ENCODE measurements at regions not wholly inside any gene's neighbourhood (a gene's known extent, or its start where the extent isn't known, plus 50 kb on each side); places are given as distances from the start of the nearest gene placed in this dataset.
"Not testable (repeated sequence)": the region's sequence is repeated elsewhere in the genome, so short reads cannot be mapped to it uniquely, and the experiment has no call there.

DNA sequence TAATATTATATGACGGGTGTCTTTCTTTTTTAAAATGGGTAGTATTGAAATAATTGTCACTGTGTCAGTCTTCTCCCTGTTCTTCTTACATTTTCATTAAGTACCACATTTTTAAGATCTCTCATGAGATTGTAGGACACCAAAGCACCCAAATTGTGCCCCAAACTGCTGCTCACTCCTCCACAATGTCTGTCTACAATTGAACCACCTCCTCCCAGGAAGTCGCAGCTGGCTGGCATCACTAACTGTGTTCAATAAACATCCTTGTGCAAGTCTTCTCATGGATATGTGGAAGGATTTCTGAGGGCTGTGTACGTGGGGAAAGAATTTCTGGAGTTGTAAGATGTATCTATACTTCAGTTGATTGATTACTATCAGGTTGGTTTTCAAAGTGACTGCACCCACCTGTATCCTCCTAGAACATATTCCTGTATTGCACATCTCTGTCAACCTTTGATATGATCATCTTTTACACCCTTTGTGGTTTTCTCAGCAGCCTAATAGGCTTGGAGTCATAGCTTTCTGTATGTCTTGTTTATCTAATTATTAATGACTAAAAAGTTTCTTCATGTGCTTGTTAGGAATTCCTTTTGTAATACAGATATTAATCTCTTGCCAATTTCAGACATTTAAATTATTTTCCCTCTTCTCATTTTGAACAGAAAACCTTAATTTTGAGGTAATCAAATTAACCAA lies 774.9 kb downstream of the RNF144A start:
- H3K4me3 ChIP-seq (ENCODE audit: low read depth, low read length): no peak overlapping the region
- TF ChIP-seq, protein P1, sequence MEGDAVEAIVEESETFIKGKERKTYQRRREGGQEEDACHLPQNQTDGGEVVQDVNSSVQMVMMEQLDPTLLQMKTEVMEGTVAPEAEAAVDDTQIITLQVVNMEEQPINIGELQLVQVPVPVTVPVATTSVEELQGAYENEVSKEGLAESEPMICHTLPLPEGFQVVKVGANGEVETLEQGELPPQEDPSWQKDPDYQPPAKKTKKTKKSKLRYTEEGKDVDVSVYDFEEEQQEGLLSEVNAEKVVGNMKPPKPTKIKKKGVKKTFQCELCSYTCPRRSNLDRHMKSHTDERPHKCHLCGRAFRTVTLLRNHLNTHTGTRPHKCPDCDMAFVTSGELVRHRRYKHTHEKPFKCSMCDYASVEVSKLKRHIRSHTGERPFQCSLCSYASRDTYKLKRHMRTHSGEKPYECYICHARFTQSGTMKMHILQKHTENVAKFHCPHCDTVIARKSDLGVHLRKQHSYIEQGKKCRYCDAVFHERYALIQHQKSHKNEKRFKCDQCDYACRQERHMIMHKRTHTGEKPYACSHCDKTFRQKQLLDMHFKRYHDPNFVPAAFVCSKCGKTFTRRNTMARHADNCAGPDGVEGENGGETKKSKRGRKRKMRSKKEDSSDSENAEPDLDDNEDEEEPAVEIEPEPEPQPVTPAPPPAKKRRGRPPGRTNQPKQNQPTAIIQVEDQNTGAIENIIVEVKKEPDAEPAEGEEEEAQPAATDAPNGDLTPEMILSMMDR (IDR thresholded peaks at IDR 0.05; ENCODE audit: low read depth, low read length): no peak
- TF ChIP-seq, protein P2, sequence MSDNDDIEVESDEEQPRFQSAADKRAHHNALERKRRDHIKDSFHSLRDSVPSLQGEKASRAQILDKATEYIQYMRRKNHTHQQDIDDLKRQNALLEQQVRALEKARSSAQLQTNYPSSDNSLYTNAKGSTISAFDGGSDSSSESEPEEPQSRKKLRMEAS (IDR thresholded peaks at IDR 0.05; ENCODE audit: low read depth, low read length): no peak
- no peak for TF ChIP-seq POLR2A (IDR thresholded peaks at IDR 0.05; ENCODE audit: extremely low read depth, insufficient read length)
- no peak for DNase-seq (ENCODE audit: low read depth)

DNA sequence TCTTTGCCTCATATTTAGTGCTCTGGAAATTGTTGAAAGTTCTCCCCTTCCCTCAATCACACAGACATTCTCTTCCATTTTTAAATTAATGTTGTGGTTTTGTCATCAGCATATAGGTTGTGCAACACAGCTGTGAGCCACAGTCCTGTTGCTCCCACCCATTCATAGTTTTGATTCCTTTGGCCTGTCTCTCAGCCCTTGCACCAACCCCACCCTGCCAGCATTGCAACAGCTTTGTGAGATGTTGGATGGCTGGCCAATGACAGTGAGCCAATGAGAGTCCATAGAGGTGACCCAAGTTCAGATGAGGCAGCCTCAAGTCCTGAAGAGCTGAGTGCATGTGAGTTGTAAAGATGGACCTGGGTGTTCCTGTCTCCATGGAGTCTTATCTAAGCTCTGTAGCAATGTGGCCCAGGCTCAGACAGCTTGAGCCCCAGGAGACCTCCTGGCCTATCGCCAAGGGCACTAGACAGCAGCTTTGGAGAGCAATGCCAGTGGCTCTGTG lies 775.5 kb downstream of the RNF144A start:
- no peak overlapping the region for H3K4me3 ChIP-seq (ENCODE audit: low read depth, low read length)
- DNase-seq (ENCODE audit: low read depth): peak; percentile 15
- TF ChIP-seq MYC (IDR thresholded peaks at IDR 0.05; ENCODE audit: low read depth, low read length): no peak
- TF ChIP-seq, protein P1 (IDR thresholded peaks at IDR 0.05; ENCODE audit: low read depth, low read length): no peak
- TF ChIP-seq, protein P2 (IDR thresholded peaks at IDR 0.05; ENCODE audit: low read depth, low read length): no peak
- TF ChIP-seq POLR2A (IDR thresholded peaks at IDR 0.05; ENCODE audit: extremely low read depth, insufficient read length): no peak

DNA sequence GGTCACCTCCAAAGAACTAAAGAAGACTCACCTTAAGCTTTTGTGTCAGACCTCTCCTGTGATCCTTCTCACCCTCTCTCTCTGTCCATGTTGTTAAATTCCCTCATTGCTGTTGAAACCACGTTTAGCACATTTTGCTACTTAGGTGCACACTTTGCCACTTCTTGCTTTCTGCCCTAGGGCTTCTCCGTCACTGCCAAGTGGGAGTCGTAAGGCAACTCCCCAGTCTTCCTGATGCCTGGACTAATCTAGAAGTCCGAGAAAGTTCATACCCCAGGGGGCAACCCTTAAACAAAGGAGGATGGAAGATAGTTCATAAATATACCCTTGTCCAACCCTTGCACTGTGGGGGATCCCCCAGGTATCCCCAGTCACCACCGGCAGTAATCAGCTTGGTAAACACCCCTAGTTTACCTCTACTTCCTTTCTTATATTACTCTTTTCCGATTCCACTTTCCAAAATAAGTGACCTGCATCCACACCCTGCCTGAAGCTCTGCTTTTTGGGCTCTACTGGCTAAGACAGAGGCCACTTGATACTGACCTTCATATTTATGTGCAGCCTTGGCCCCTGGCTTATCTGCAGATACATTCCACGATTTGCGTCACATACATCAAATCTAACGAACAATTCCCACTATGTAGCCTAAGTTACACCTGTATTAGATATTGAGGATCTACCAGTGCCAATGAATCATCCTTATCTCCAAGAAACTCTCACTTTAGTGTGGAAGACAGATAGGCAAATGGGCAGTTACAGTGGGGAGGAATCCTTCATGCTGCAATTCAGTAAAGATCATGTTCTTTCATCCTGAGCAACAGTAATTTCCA lies 776.2 kb downstream of the RNF144A start:
- no peak for DNase-seq (ENCODE audit: low read depth)
- TF ChIP-seq MYC (IDR thresholded peaks at IDR 0.05; ENCODE audit: low read depth, low read length): no peak
- TF ChIP-seq, protein P1 (IDR thresholded peaks at IDR 0.05; ENCODE audit: low read depth, low read length): no peak
- TF ChIP-seq, protein P2 (IDR thresholded peaks at IDR 0.05; ENCODE audit: low read depth, low read length): no peak
- no peak for TF ChIP-seq POLR2A (IDR thresholded peaks at IDR 0.05; ENCODE audit: extremely low read depth, insufficient read length)
- H3K4me3 ChIP-seq (ENCODE audit: low read depth, low read length): no peak overlapping the region

DNA sequence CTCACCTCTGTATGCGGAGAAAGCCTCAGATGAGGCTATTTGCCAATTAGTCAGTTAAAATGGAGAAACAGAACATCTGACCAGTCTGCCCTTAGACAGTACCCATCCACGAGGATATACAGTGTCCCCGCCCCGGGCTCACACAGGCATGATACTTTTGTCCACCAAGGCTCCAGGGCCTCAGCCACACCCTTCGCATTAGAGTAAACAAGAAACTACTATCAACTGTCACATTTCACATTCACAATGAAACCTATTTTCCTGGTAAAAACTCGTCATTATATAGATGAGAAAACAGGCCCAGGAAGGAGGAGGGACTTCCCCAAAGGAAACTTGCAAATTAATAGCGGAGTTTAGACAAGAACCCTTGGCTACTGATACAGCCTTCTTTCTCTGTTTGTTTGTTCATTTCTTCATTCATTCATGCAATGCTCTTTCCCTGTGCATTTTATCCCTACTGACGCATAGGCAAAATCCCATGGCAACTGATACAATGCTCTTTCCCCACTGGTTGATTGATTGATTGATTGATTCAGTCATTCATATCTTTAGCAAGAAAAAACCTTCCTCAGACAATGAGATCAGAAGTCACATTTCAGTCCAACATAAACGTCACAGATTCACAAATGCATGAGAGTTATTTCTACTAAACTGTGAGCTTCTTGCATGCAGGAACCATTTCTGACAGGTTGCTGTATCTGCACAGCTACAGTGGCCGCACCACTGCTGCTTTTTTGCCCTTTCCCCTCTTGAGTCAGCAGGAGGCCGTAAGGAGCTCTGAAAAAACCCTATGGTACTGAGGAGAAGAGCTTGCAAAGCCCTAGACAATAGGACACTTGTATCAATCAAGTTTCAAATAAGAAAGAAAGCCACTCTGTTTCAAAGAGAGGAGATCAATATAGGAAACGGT lies 777.1 kb downstream of the RNF144A start:
- no peak overlapping the region for H3K4me3 ChIP-seq (ENCODE audit: low read depth, low read length)
- TF ChIP-seq, protein P2 (IDR thresholded peaks at IDR 0.05; ENCODE audit: low read depth, low read length): no peak
- TF ChIP-seq POLR2A (IDR thresholded peaks at IDR 0.05; ENCODE audit: extremely low read depth, insufficient read length) (no peak), MYC (IDR thresholded peaks at IDR 0.05; ENCODE audit: low read depth, low read length) (no peak)
- TF ChIP-seq, protein P1 (IDR thresholded peaks at IDR 0.05; ENCODE audit: low read depth, low read length): no peak
- DNase-seq (ENCODE audit: low read depth): no peak

DNA sequence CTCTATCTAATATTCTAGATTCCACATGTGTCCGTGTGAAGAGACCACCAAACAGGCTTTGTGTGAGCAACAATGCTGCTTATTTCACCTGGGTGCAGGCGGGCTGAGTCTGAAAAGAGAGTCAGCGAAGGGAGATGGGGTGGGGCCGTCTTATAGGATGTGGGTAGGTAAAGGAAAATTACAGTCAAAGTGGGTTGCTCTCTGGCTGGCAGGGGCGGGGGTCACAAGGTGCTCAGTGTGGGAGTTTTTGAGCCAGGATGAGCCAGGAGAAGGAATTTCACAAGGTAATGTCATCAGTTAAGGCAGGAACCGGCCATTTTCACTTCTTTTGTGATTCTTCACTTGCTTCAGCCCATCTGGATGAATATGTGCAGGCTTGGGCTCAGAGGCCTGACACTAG lies 779.3 kb downstream of the RNF144A start:
- H3K4me3 ChIP-seq (ENCODE audit: low read depth, low read length); DNase-seq (ENCODE audit: low read depth): not testable (repeated sequence)

Data from NB4 (cell line).